GM23248 (cell line): ENCODE measurements at regions not wholly inside any gene's neighbourhood (a gene's known extent, or its start where the extent isn't known, plus 50 kb on each side); places are given as distances from the start of the nearest gene placed in this dataset.

Experiments used
- DNase-seq: peaks from one replicate; pipeline ENCODE4 v3.0.0-alpha.2; 2015
- H2AFZ ChIP-seq: fragments of 200-600 bp; sonication (generic); 2 replicates; pipeline ENCODE4 v1.6.1; 2016; ENCODE audit warnings: antibody characterized with exemption
- H3F3A ChIP-seq: fragments of 200-600 bp; sonication (generic); 2 replicates; pipeline ENCODE4 v1.6.1; 2016; ENCODE audit warnings: mild to moderate bottlenecking, antibody characterized with exemption, mixed run types; ENCODE audit not compliant: insufficient read depth
- H3K27ac ChIP-seq: fragments of 200-600 bp; sonication (generic); 2 replicates; pipeline ENCODE4 v1.5.1; 2016; ENCODE audit warnings: mild to moderate bottlenecking
- H3K27me3 ChIP-seq: fragments of 200-600 bp; sonication (generic); replicated peaks from 2 replicates; pipeline ENCODE4 v1.6.1; 2016; ENCODE audit warnings: mild to moderate bottlenecking; ENCODE audit not compliant: insufficient read depth
- H3K36me3 ChIP-seq: fragments of 200-600 bp; sonication (generic); 2 replicates; pipeline ENCODE4 v1.6.1; 2016; ENCODE audit warnings: low read depth, mild to moderate bottlenecking
- H3K4me1 ChIP-seq: fragments of 200-600 bp; sonication (generic); 2 replicates; pipeline ENCODE4 v1.6.1; 2016; ENCODE audit warnings: mild to moderate bottlenecking; ENCODE audit not compliant: insufficient read depth
- H3K4me2 ChIP-seq: fragments of 200-600 bp; sonication (generic); one replicate; pipeline ENCODE4 v1.6.1; 2016; ENCODE audit warnings: mild to moderate bottlenecking; ENCODE audit not compliant: unreplicated experiment
- H3K4me3 ChIP-seq: fragments of 200-600 bp; sonication (generic); 2 replicates; pipeline ENCODE4 v1.5.1; 2016; ENCODE audit warnings: mild to moderate bottlenecking
- H3K79me2 ChIP-seq: fragments of 200-600 bp; sonication (generic); 2 replicates; pipeline ENCODE4 v1.6.1; 2016; ENCODE audit warnings: mild to moderate bottlenecking; ENCODE audit not compliant: insufficient read depth
- H3K9ac ChIP-seq: fragments of 200-600 bp; sonication (generic); 2 replicates; pipeline ENCODE4 v1.6.1; 2016; ENCODE audit warnings: mild to moderate bottlenecking
- H3K9me2 ChIP-seq: fragments of 200-600 bp; sonication (generic); 2 replicates; pipeline ENCODE4 v1.6.1; 2016; ENCODE audit warnings: mixed run types, mild to moderate bottlenecking, moderate library complexity; ENCODE audit not compliant: insufficient read depth
- H3K9me3 ChIP-seq: fragments of 200-600 bp; sonication (generic); one replicate; pipeline ENCODE4 v1.6.1; 2017; ENCODE audit warnings: low read depth
- H4K20me1 ChIP-seq: fragments of 200-600 bp; sonication (generic); 2 replicates; pipeline ENCODE4 v1.6.0; 2016; ENCODE audit not compliant: insufficient read depth
- EZH2 ChIP-seq: fragments of 200-600 bp; sonication (generic); IDR thresholded peaks from 2 replicates; pipeline ENCODE4 v1.6.1; 2018; ENCODE audit warnings: antibody characterized with exemption, mild to moderate bottlenecking; ENCODE audit not compliant: insufficient read depth, poor library complexity, severe bottlenecking
- EZH2phosphoT487 ChIP-seq: fragments of 200-600 bp; sonication (generic); IDR thresholded peaks from 2 replicates; pipeline ENCODE4 v1.6.1; 2018; ENCODE audit warnings: antibody characterized with exemption, moderate library complexity, mild to moderate bottlenecking, low read depth; ENCODE audit not compliant: insufficient read depth
- WGBS, 2 experiments: methylation state at CpG; one replicate each; pipeline ENCODE4 v1.1.6; 2015 to 2017; ENCODE audit warnings: low lambda C conversion rate in 2 of 2, low coverage in 1 of 2; ENCODE audit errors: missing lambda C conversion rate in 2 of 2; 5-methylcytosine and 5-hydroxymethylcytosine counted together
- in situ Hi-C: fragments of 300-500 bp; cut with MboI; formaldehyde crosslinking; loops from 2 replicates; pipeline ENCODE4 v1.15.0; 2020

DNA sequence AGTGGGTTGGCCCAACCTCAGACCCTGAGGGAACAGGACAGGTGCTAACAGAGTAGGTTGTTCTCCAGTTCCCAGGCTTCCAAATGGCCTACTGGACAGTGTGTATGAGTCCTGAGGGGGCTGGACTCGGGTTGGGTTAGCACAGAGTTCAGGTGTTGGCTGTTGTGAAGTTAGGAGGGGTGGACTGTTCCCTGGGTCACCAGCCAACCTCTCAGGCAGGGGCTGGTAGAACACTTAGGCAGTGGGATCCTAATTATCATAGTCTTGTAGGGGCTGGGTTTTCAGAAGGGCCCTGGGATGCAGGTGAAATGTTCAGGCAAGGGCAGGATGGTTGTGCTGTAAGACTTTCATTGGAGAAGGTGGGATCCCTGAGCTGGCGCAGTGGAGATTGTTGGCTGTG lies 293.0 kb downstream of the ZWINT start:
- no peak for DNase-seq
- Histone ChIP-seq H3K4me2 (no peak overlapping the region), H3K9ac (no peak overlapping the region), H3K79me2 (no peaks in the 10 kb centered on the region), H3K9me2 (no peaks in the 10 kb centered on the region), H3K4me3 (no peak overlapping the region), H2AFZ (no peak overlapping the region), H3F3A (no peaks in the 10 kb centered on the region), H3K9me3 (no peaks in the 10 kb centered on the region), H3K27ac (no peak overlapping the region), H3K27me3 (no peaks in the 10 kb centered on the region), H3K36me3 (no peaks in the 10 kb centered on the region), H4K20me1 (no peaks in the 10 kb centered on the region), H3K4me1 (no peaks in the 10 kb centered on the region)
- WGBS, 2 experiments: 27 to 36% methylated on average over 2 of the region's 2 CpGs
- in situ Hi-C loops: no loop called here
- TF ChIP-seq EZH2phosphoT487 (no peak), EZH2 (no peak)

- no peaks in the 10 kb centered on the region for H3F3A ChIP-seq
- H3K27me3 ChIP-seq: no peaks in the 10 kb centered on the region
- no peaks in the 10 kb centered on the region for H3K9me2 ChIP-seq
- no peaks in the 10 kb centered on the region for H3K9me3 ChIP-seq
- TF ChIP-seq EZH2 (no peak), EZH2phosphoT487 (no peak)
- no peaks in the 10 kb centered on the region for H3K79me2 ChIP-seq
- no peak overlapping the region for H3K4me2 ChIP-seq
- no peak overlapping the region for H3K9ac ChIP-seq
- H3K4me3 ChIP-seq: no peak overlapping the region
- WGBS, 2 experiments: 23 to 27% methylated on average over 1 of the region's 1 CpG
- H2AFZ ChIP-seq: no peak overlapping the region
- no peaks in the 10 kb centered on the region for H3K4me1 ChIP-seq
- H3K27ac ChIP-seq: no peak overlapping the region
- H4K20me1 ChIP-seq: no peaks in the 10 kb centered on the region
- H3K36me3 ChIP-seq: no peaks in the 10 kb centered on the region
- in situ Hi-C loops: no loop called here
- DNase-seq: no peak
Observed at GRCh38 chr10:56063642-56064041, 297.4 kb downstream of the ZWINT start.

DNA sequence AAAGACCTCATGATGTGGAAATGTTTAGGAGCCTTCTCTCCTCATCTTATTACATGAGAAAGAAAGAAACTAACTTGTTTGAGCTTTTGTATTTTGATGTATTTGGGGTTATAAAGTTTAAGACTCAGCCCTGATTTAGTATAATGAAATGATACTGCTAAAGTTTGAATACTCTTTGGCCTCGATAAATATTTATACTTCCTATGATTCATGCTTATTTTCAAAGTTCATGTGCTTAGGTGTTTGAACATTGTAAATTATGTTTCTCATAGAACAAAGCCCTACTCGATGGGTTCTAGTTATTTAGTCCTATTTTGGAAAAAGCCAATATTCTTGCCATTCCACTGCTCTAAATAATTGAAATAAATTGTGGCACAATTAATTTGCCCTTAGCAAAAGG lies 303.2 kb downstream of the ZWINT start:
- DNase-seq: no peak
- Histone ChIP-seq H4K20me1 (no peaks in the 10 kb centered on the region), H2AFZ (no peak overlapping the region), H3K9me2 (no peaks in the 10 kb centered on the region), H3K9me3 (no peaks in the 10 kb centered on the region), H3K27me3 (no peaks in the 10 kb centered on the region), H3K4me2 (no peak overlapping the region), H3K4me3 (no peak overlapping the region), H3K4me1 (no peaks in the 10 kb centered on the region), H3K36me3 (no peaks in the 10 kb centered on the region), H3K79me2 (no peaks in the 10 kb centered on the region), H3K9ac (no peak overlapping the region), H3K27ac (no peak overlapping the region), H3F3A (no peaks in the 10 kb centered on the region)
- WGBS, 2 experiments: 17 to 19% methylated on average over 2 of the region's 2 CpGs
- TF ChIP-seq EZH2 (no peak), EZH2phosphoT487 (no peak)
- in situ Hi-C loops: no loop called here

GRCh38 chr10:56035489-56035888 lies 325.6 kb downstream of the ZWINT start:
- Histone ChIP-seq H3K4me1 (no peaks in the 10 kb centered on the region), H3K4me3 (no peak overlapping the region), H3F3A (no peaks in the 10 kb centered on the region), H3K36me3 (no peaks in the 10 kb centered on the region), H3K27ac (no peak overlapping the region), H4K20me1 (no peaks in the 10 kb centered on the region), H3K79me2 (no peaks in the 10 kb centered on the region), H3K4me2 (no peak overlapping the region), H3K27me3 (no peaks in the 10 kb centered on the region), H3K9me3 (peaks cover 4% of the 10 kb centered on the region), H3K9ac (no peak overlapping the region), H2AFZ (no peak overlapping the region), H3K9me2 (no peaks in the 10 kb centered on the region)
- no peak for DNase-seq
- 44 to 52% methylated on average over 8 of the region's 8 CpGs for WGBS, 2 experiments
- in situ Hi-C loops: no loop called here
- TF ChIP-seq EZH2: no peak
- no peak for TF ChIP-seq EZH2phosphoT487
